Calu3 (cell line): ENCODE measurements at regions not wholly inside any gene's neighbourhood (a gene's known extent, or its start where the extent isn't known, plus 50 kb on each side); places are given as distances from the start of the nearest gene placed in this dataset.

Source experiments
- BruUV-seq: library from RNA; stranded (reverse); fragments of 400-500 nt; replicated peaks from 2 replicates; lab custom pipeline; 2021; lab: Mats Ljungman, UMichigan
- CTCF ChIA-PET: fragments of 300-600 bp; sonication (Branson Sonifier 250); formaldehyde crosslinking; loops from one replicate; lab custom pipeline; 2022; ENCODE audit warnings: antibody characterized with exemption; lab: Charles Lee
- DNase-seq: peaks from one replicate; pipeline ENCODE4 v3.0.0; 2022
- H3K27ac Mint-ChIP-seq: one replicate; pipeline ENCODE4 v1.8.0; 2022; ENCODE audit warnings: mixed read lengths; ENCODE audit not compliant: unreplicated experiment
- H3K27me3 Mint-ChIP-seq: one replicate; pipeline ENCODE4 v1.8.0; 2022; ENCODE audit warnings: mixed read lengths; ENCODE audit not compliant: unreplicated experiment
- H3K36me3 Mint-ChIP-seq: one replicate; pipeline ENCODE4 v1.8.0; 2022; ENCODE audit warnings: mild to moderate bottlenecking, moderate library complexity, mixed read lengths; ENCODE audit not compliant: insufficient read depth, unreplicated experiment
- H3K4me1 Mint-ChIP-seq: one replicate; pipeline ENCODE4 v1.8.0; 2022; ENCODE audit warnings: mild to moderate bottlenecking, low read depth, mixed read lengths; ENCODE audit not compliant: unreplicated experiment
- H3K4me3 Mint-ChIP-seq: one replicate; pipeline ENCODE4 v1.8.0; 2022; ENCODE audit warnings: mild to moderate bottlenecking, low read depth, moderate library complexity, mixed read lengths; ENCODE audit not compliant: unreplicated experiment
- H3K9me3 Mint-ChIP-seq: one replicate; pipeline ENCODE4 v1.8.0; 2022; ENCODE audit warnings: low read depth, mixed read lengths; ENCODE audit not compliant: unreplicated experiment
- CTCF ChIP-seq: fragments of 200-600 bp; IDR thresholded peaks from one replicate; pipeline ENCODE4 v1.8.0; 2022; ENCODE audit warnings: antibody characterized with exemption; ENCODE audit not compliant: unreplicated experiment
- intact Hi-C: fragments of 100-400 bp; cut with micrococcal nuclease; formaldehyde crosslinking; loops from one replicate; pipeline ENCODE4 v1.10.0; 2022; ENCODE audit not compliant: unreplicated experiment

GRCh38 chr5:147169901-147170300 lies 64.9 kb upstream of the STK32A start:
- no peak for TF ChIP-seq CTCF
- H3K36me3 Mint-ChIP-seq, result peaks cover 6% of the 10 kb centered on the region
- no peak for DNase-seq
- intact Hi-C loops, result loop anchor here (5.0 kb wide), 1 partner anchor 1643 kb away; no protein-coding TSS in a partner anchor
- H3K9me3 Mint-ChIP-seq, result no peaks in the 10 kb centered on the region
- BruUV-seq, result no TSS peak
- H3K4me3 Mint-ChIP-seq, result no peak overlapping the region
- H3K27me3 Mint-ChIP-seq, result no peaks in the 10 kb centered on the region
- CTCF ChIA-PET, result interaction anchor here (1.0 to 2.7 kb wide), 3 partner anchors 20 to 72 kb away, joined by 3 to 23 read pairs (median 4); no protein-coding TSS in a partner anchor
- no peak overlapping the region for H3K27ac Mint-ChIP-seq
- H3K4me1 Mint-ChIP-seq, result peaks cover 44% of the 10 kb centered on the region

GRCh38 chr5:147170603-147171002 lies 64.2 kb upstream of the STK32A start:
- Mint-ChIP-seq H3K27ac (peak overlapping the region; percentile 76), H3K4me1 (peaks cover 50% of the 10 kb centered on the region), H3K27me3 (no peaks in the 10 kb centered on the region), H3K36me3 (peaks cover 6% of the 10 kb centered on the region), H3K9me3 (no peaks in the 10 kb centered on the region), H3K4me3 (no peak overlapping the region)
- peak; percentile 65 for DNase-seq
- CTCF ChIA-PET, result no interaction called here
- intact Hi-C loops, result loop anchor here (5.0 kb wide), 1 partner anchor 1643 kb away; no protein-coding TSS in a partner anchor
- TF ChIP-seq CTCF, result no peak
- no TSS peak for BruUV-seq

GRCh38 chr5:147174671-147175265 lies 60.1 kb upstream of the STK32A start:
- DNase-seq, result no peak
- Mint-ChIP-seq H3K9me3 (no peaks in the 10 kb centered on the region), H3K27ac (no peak overlapping the region), H3K36me3 (peaks cover 6% of the 10 kb centered on the region), H3K27me3 (no peaks in the 10 kb centered on the region), H3K4me3 (no peak overlapping the region), H3K4me1 (peaks cover 48% of the 10 kb centered on the region)
- CTCF ChIA-PET, result no interaction called here
- intact Hi-C loops, result loop anchor here (5.0 kb wide), 1 partner anchor 1647 kb away; no protein-coding TSS in a partner anchor
- no peak for TF ChIP-seq CTCF
- no TSS peak for BruUV-seq

- DNase-seq, result no peak
Observed at GRCh38 chr5:147175516-147176097, 59.2 kb upstream of the STK32A start.

More at GRCh38 chr5:147175516-147176097, 59.2 kb upstream of the STK32A start:
- no peak for TF ChIP-seq CTCF
- Mint-ChIP-seq H3K4me3 (no peak overlapping the region), H3K9me3 (no peaks in the 10 kb centered on the region), H3K27me3 (no peaks in the 10 kb centered on the region), H3K36me3 (peaks cover 3% of the 10 kb centered on the region), H3K27ac (no peak overlapping the region), H3K4me1 (peaks cover 40% of the 10 kb centered on the region)
- BruUV-seq, result no TSS peak
- intact Hi-C loops, result no loop called here
- CTCF ChIA-PET, result interaction anchor here (1.5 kb wide), 1 partner anchor 13 kb away, joined by 11 read pairs; no protein-coding TSS in a partner anchor
